HepG2 (cell line): ENCODE measurements at regions not wholly inside any gene's neighbourhood (a gene's known extent, or its start where the extent isn't known, plus 50 kb on each side); places are given as distances from the start of the nearest gene placed in this dataset.

ENCODE experiments used
- BCL6 ChIP-seq: IDR thresholded peaks from 2 replicates; pipeline ENCODE4 v1.6.1; 2016; ENCODE audit warnings: missing genetic modification reagents, missing compliant biosample characterization
- CEBPB ChIP-seq: IDR thresholded peaks from 2 replicates; pipeline ENCODE4 v1.6.1; 2011; ENCODE audit warnings: low read depth, low read length, improper control_type of control experiment, borderline replicate concordance
- GATAD2A ChIP-seq: IDR thresholded peaks from 2 replicates; pipeline ENCODE4 v1.6.1; 2016
- HDAC2 ChIP-seq: sonication (generic); formaldehyde crosslinking; IDR thresholded peaks from 2 replicates; pipeline ENCODE4 v1.4.0; 2020; ENCODE audit warnings: missing genetic modification reagents
- MIER3 ChIP-seq: IDR thresholded peaks from 2 replicates; pipeline ENCODE4 v1.6.1; 2016; ENCODE audit warnings: missing compliant biosample characterization, borderline replicate concordance
- PHF21A ChIP-seq: sonication (generic); formaldehyde crosslinking; IDR thresholded peaks from 2 replicates; pipeline ENCODE4 v1.5.0; 2020; ENCODE audit warnings: mild to moderate bottlenecking, missing genetic modification reagents
- RFXANK ChIP-seq: IDR thresholded peaks from 2 replicates; pipeline ENCODE4 v1.6.1; 2016
- RORA ChIP-seq: sonication (generic); formaldehyde crosslinking; IDR thresholded peaks from 2 replicates; pipeline ENCODE4 v1.5.0; 2020; ENCODE audit warnings: mild to moderate bottlenecking, missing genetic modification reagents, moderate library complexity
- RXRB ChIP-seq: IDR thresholded peaks from 2 replicates; pipeline ENCODE4 v1.6.1; 2016; ENCODE audit warnings: borderline replicate concordance, missing genetic modification reagents, missing compliant biosample characterization
- SNAPC2 ChIP-seq: sonication (generic); formaldehyde crosslinking; IDR thresholded peaks from 2 replicates; pipeline ENCODE4 v1.8.1; 2022; ENCODE audit warnings: mild to moderate bottlenecking, missing genetic modification reagents
- SOX13 ChIP-seq, 3 experiments: fragments of 450-650 bp in 1 of 3; sonication (generic) in 1 of 3; formaldehyde crosslinking in 1 of 3; IDR thresholded peaks in 2 of 3; conservative IDR thresholded peaks in 1 of 3; 2 replicates each; pipeline versions ENCODE4 v1.5.0 to v1.6.1; 2016 to 2020; ENCODE audit warnings: antibody characterized with exemption in 1 of 3, mild to moderate bottlenecking in 1 of 3, missing compliant biosample characterization in 1 of 3, missing genetic modification reagents in 1 of 3, moderate library complexity in 1 of 3
- SOX6 ChIP-seq, 2 experiments: fragments of 450-650 bp in 1 of 2; sonication (generic) in 1 of 2; formaldehyde crosslinking in 1 of 2; IDR thresholded peaks; 2 replicates each; pipeline versions ENCODE4 v1.4.0 to v1.6.1; 2017 to 2020; ENCODE audit warnings: antibody characterized with exemption in 1 of 2, mild to moderate bottlenecking in 1 of 2, missing genetic modification reagents in 1 of 2
- ZBTB38 ChIP-seq: sonication (generic); formaldehyde crosslinking; IDR thresholded peaks from 2 replicates; pipeline ENCODE4 v1.5.1; 2020; ENCODE audit warnings: mild to moderate bottlenecking, missing genetic modification reagents
- ZBTB7B ChIP-seq: sonication (generic); formaldehyde crosslinking; IDR thresholded peaks from 2 replicates; pipeline ENCODE4 v1.4.0; 2020; ENCODE audit warnings: missing genetic modification reagents
- ZMYM4 ChIP-seq: sonication (generic); formaldehyde crosslinking; IDR thresholded peaks from 2 replicates; pipeline ENCODE4 v1.8.1; 2023; ENCODE audit warnings: mild to moderate bottlenecking, missing genetic modification reagents
- ZNF326 ChIP-seq: sonication (generic); formaldehyde crosslinking; IDR thresholded peaks from 2 replicates; pipeline ENCODE4 v1.4.0; 2020; ENCODE audit warnings: missing genetic modification reagents, borderline replicate concordance
- ZNF780A ChIP-seq: sonication (generic); formaldehyde crosslinking; IDR thresholded peaks from 2 replicates; pipeline ENCODE4 v1.8.0; 2022; ENCODE audit warnings: mild to moderate bottlenecking, missing genetic modification reagents, moderate library complexity
- TF ChIP-seq, protein P1 (sequence below): sonication (generic); formaldehyde crosslinking; IDR thresholded peaks from 2 replicates; pipeline ENCODE4 v1.5.0; 2020; ENCODE audit warnings: missing genetic modification reagents

DNA sequence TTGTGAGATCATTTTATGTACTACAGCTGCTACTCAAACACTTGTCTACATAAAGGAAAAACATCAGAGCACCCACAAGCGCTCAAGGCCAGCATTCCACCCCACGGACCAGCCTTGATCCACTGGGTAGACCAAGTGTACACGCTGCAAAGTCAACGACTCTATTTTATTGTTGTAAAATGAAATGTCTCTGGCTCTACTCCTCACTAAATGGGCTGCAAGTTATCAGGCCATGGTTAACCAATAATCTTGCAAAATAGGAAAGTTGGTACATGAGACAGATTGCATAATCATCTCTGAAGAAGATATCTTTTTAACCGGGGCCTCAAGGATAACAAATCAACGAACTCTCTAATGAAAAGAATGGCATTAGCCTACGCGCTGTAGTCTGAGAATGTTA lies 69.9 kb upstream of the FOXN3 start (continued):
- TF ChIP-seq HDAC2 (CRISPR knock-in tag) (0 out of 2 replicates have a peak, but pooled peaks have one; percentile 25), ZBTB7B (CRISPR knock-in tag) (no peak), RXRB (0 out of 2 replicates have a peak, but pooled peaks have one; percentile 12), ZBTB38 (CRISPR knock-in tag) (0 out of 2 replicates have a peak, but pooled peaks have one; percentile 48), ZNF326 (CRISPR knock-in tag) (no peak), RORA (CRISPR knock-in tag) (no peak), BCL6 (0 out of 2 replicates have a peak, but pooled peaks have one; percentile 29), ZMYM4 (CRISPR knock-in tag) (peak; percentile 25; the same call in 1 of the 2 replicates), SNAPC2 (CRISPR knock-in tag) (no peak), CEBPB (peak; percentile 89), RFXANK (CRISPR knock-in tag) (no peak), SOX13 (IDR thresholded peaks at IDR 0.05) (no peak), SOX13 (CRISPR knock-in tag; conservative IDR thresholded peaks at IDR 0.05 in 1 of 2, IDR thresholded peaks at IDR 0.05 in 1 of 2) (peak in 1 of 2 experiments; percentile 67; a peak in 2 of 4 replicates), ZNF780A (CRISPR knock-in tag) (no peak), PHF21A (no peak), MIER3 (peak; percentile 46; the same call in 1 of the 2 replicates), GATAD2A (CRISPR knock-in tag) (peak; percentile 76), SOX6 (IDR thresholded peaks at IDR 0.05) (no peak), SOX6 (CRISPR knock-in tag; IDR thresholded peaks at IDR 0.05) (peak; percentile 60; the same call in 1 of the 2 replicates)
- TF ChIP-seq, protein P1, sequence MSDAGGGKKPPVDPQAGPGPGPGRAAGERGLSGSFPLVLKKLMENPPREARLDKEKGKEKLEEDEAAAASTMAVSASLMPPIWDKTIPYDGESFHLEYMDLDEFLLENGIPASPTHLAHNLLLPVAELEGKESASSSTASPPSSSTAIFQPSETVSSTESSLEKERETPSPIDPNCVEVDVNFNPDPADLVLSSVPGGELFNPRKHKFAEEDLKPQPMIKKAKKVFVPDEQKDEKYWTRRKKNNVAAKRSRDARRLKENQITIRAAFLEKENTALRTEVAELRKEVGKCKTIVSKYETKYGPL (CRISPR knock-in tag) = 0 out of 2 replicates have a peak, but pooled peaks have one; percentile 16
